ENCODE measurements at regions not wholly inside any gene's neighbourhood (a gene's known extent, or its start where the extent isn't known, plus 50 kb on each side); places are given as distances from the start of the nearest gene placed in this dataset.

DNA sequence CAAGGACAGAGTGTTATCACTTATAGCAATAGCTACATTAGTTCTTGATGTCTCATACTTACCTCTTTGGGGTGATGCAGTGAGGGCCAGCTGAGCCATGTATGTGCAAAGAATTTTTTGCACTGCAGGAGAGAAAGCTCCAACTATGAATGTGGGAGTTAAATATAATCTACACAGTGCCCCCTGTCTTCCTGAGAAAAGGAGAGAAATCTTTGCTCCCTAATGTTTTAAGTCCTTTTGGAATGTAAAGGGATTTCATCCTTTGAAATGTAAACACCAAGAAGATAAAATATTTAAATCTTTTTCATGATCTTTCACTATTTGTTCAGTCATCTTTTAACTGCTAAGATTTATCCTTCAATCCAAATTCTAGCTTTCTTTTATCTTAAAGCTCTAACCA is 822.1 kb downstream of the TENT5A start:
- no peak for TF ChIP-seq EP300 (IDR thresholded peaks at IDR 0.05; ENCODE audit: borderline replicate concordance in 1 of 2, low read depth in 2 of 2, low read length in 2 of 2)
- TF ChIP-seq EZH2 (IDR thresholded peaks at IDR 0.05; ENCODE audit: low read depth, low read length, severe bottlenecking): no peak
- no peak for TF ChIP-seq EGR1 (IDR thresholded peaks at IDR 0.05; ENCODE audit: borderline replicate concordance, low read depth, low read length)
- TF ChIP-seq ATF3 (IDR thresholded peaks at IDR 0.05; ENCODE audit: insufficient read depth, low read depth, low read length): no peak
- no peak for TF ChIP-seq POLR2A (IDR thresholded peaks at IDR 0.05; ENCODE audit: control extremely low read depth in 1 of 2, low read depth in 2 of 2, low read length in 2 of 2)
- no peak for TF ChIP-seq CTCF (IDR thresholded peaks at IDR 0.05; ENCODE audit: control extremely low read depth in 1 of 3, insufficient read depth in 1 of 3, low read depth in 1 of 3, low read length in 3 of 3)
- no peak for TF ChIP-seq SUZ12 (IDR thresholded peaks at IDR 0.05; ENCODE audit: low read length)

Measured in H1 (cell line).